ENCODE measurements at regions not wholly inside any gene's neighbourhood (a gene's known extent, or its start where the extent isn't known, plus 50 kb on each side); places are given as distances from the start of the nearest gene placed in this dataset.

- DNase-seq (ENCODE audit: low spot score) (no peak), FAIRE-seq (no peak)
Measured at GRCh38 chrX:15191830-15192229, 78.1 kb downstream of the ASB9 start.

- DNase-seq (ENCODE audit: low spot score) = no peak
- no peak for FAIRE-seq
Measured at GRCh38 chrX:15188039-15188438, 81.8 kb downstream of the ASB9 start.

- DNase-seq (ENCODE audit: low spot score) = no peak
- no peak for FAIRE-seq
Measured at GRCh38 chrX:15177316-15177715, 92.6 kb downstream of the ASB9 start.

- FAIRE-seq = no peak
- DNase-seq (ENCODE audit: low spot score) = no peak
Measured at GRCh38 chrX:15173411-15173810, 96.5 kb downstream of the ASB9 start.

GRCh38 chrX:15170927-15171326, 99.0 kb downstream of the ASB9 start:
- DNase-seq (ENCODE audit: low spot score) (no peak), FAIRE-seq (no peak)

GRCh38 chrX:15167826-15168225, 102.1 kb downstream of the ASB9 start:
- FAIRE-seq (no peak), DNase-seq (ENCODE audit: low spot score) (no peak)

- no peak for DNase-seq (ENCODE audit: low spot score)
- FAIRE-seq = no peak
Measured at GRCh38 chrX:15165832-15166231, 104.1 kb downstream of the ASB9 start.

- DNase-seq (ENCODE audit: low spot score) = no peak
- no peak for FAIRE-seq
Measured at GRCh38 chrX:15163131-15163530, 106.8 kb downstream of the ASB9 start.

- FAIRE-seq (no peak), DNase-seq (ENCODE audit: low spot score) (no peak)
Measured at GRCh38 chrX:15160558-15161095, 109.3 kb downstream of the ASB9 start.

GRCh38 chrX:15158736-15159406, 111.0 kb downstream of the ASB9 start:
- FAIRE-seq (no peak), DNase-seq (ENCODE audit: low spot score) (no peak)

- FAIRE-seq (no peak), DNase-seq (ENCODE audit: low spot score) (no peak)
Measured at GRCh38 chrX:15158350-15158735, 111.5 kb downstream of the ASB9 start.

- DNase-seq (ENCODE audit: low spot score) (no peak), FAIRE-seq (no peak)
Measured at GRCh38 chrX:15157624-15158023, 112.3 kb downstream of the ASB9 start.

- DNase-seq (ENCODE audit: low spot score) (no peak), FAIRE-seq (no peak)
Measured at GRCh38 chrX:15151267-15152186, 118.4 kb downstream of the ASB9 start.

- no peak for FAIRE-seq
- DNase-seq (ENCODE audit: low spot score) = no peak
Measured at GRCh38 chrX:15150586-15150985, 119.3 kb downstream of the ASB9 start.

GRCh38 chrX:15146515-15146914, 123.4 kb downstream of the ASB9 start:
- DNase-seq (ENCODE audit: low spot score) (no peak), FAIRE-seq (no peak)

- DNase-seq (ENCODE audit: low spot score) (no peak), FAIRE-seq (no peak)
Measured at GRCh38 chrX:15143825-15144121, 126.1 kb downstream of the ASB9 start.

GRCh38 chrX:15143050-15143824, 126.6 kb downstream of the ASB9 start:
- peak; percentile 13 for DNase-seq (ENCODE audit: low spot score)

GRCh38 chrX:15142084-15142715, 127.7 kb downstream of the ASB9 start:
- no peak for DNase-seq (ENCODE audit: low spot score)
- FAIRE-seq = no peak

More at GRCh38 chrX:15143050-15143824, 126.6 kb downstream of the ASB9 start:
- FAIRE-seq = no peak

- DNase-seq (ENCODE audit: low spot score) = no peak
- no peak for FAIRE-seq
Measured at GRCh38 chrX:15136795-15137194, 133.1 kb downstream of the ASB9 start.

GRCh38 chrX:15129412-15129811, 140.5 kb downstream of the ASB9 start:
- FAIRE-seq (no peak), DNase-seq (ENCODE audit: low spot score) (no peak)

- FAIRE-seq = no peak
- no peak for DNase-seq (ENCODE audit: low spot score)
Measured at GRCh38 chrX:15128861-15129260, 141.0 kb downstream of the ASB9 start.

Measured in urothelium cell line (cell line).